ENCODE measurements at regions not wholly inside any gene's neighbourhood (a gene's known extent, or its start where the extent isn't known, plus 50 kb on each side); places are given as distances from the start of the nearest gene placed in this dataset.

DNA sequence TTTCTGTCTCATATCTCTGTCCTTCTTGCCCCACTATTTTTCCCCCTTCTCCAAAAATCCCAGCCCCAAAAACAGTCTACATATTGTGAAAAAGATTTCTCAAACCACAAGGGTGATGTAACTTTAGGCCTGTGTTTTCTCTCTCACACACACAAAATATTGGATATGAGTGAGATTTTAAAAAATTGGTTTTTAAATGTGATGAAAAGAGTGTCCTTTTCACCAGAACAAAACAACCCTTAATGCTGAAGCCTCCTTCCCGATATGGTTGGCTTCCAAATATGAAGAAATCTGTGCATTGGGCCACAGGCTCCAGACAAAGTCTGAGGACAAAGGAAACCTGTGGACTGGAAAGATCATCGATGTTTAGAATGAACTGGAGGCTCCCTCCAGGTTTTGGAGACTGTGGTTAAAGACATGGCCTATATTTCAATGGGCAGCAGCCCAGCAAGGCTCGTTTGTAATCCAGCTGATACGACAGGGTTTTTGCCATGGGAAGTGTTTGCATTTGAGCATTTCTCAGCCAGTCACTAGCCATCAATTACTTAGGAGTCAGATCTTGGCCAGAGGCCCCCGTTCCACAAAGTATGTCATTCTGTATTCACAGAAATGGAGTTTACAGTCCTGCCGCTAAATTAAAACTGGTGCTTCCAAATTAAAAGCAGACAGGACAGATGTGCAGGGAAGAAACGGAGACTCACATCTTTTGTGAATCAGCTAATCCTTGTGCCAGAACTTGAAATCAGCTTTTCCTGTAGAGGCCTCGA lies 546.3 kb downstream of the EBF1 start:
- Mint-ChIP-seq H3K27me3 (ENCODE audit: low read depth in 3 of 3) (peaks cover 0 to 2% (median 1%) of the 10 kb centered on the region in 3 donors), H3K9me3 (peaks cover 0 to 11% (median 2%) of the 10 kb centered on the region in 7 donors), H3K4me1 (peaks cover 6% of the 10 kb centered on the region), H3K36me3 (no peaks in the 10 kb centered on the region), H3K4me3 (no peak overlapping the region), H3K27ac (no peak overlapping the region)
- 88% methylated on average over 4 of the region's 8 CpGs for WGBS (ENCODE audit: insufficient coverage)
- no peaks in the 10 kb centered on the region for H3K9me3 ChIP-seq (replicated peaks in 1 of 2; ENCODE audit: control insufficient read depth in 1 of 2, insufficient read depth in 1 of 2, low read length in 2 of 2)
- no peaks in the 10 kb centered on the region for H3K27me3 ChIP-seq (ENCODE audit: control insufficient read depth in 2 of 2, insufficient read depth in 2 of 2, low read length in 2 of 2)
- H3K36me3 ChIP-seq (replicated peaks in 1 of 2; ENCODE audit: control insufficient read depth in 1 of 2, insufficient read depth in 2 of 2, low read length in 2 of 2) = no peaks in the 10 kb centered on the region
- TF ChIP-seq, protein P1, sequence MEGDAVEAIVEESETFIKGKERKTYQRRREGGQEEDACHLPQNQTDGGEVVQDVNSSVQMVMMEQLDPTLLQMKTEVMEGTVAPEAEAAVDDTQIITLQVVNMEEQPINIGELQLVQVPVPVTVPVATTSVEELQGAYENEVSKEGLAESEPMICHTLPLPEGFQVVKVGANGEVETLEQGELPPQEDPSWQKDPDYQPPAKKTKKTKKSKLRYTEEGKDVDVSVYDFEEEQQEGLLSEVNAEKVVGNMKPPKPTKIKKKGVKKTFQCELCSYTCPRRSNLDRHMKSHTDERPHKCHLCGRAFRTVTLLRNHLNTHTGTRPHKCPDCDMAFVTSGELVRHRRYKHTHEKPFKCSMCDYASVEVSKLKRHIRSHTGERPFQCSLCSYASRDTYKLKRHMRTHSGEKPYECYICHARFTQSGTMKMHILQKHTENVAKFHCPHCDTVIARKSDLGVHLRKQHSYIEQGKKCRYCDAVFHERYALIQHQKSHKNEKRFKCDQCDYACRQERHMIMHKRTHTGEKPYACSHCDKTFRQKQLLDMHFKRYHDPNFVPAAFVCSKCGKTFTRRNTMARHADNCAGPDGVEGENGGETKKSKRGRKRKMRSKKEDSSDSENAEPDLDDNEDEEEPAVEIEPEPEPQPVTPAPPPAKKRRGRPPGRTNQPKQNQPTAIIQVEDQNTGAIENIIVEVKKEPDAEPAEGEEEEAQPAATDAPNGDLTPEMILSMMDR (IDR thresholded peaks at IDR 0.05) = no peak
- no peak overlapping the region for H3K9ac ChIP-seq (ENCODE audit: insufficient read depth, low read length, poor library complexity, severe bottlenecking)
- H3K4me2 ChIP-seq (replicated peaks; ENCODE audit: extremely low read depth, low read length, poor library complexity, severe bottlenecking) = no peak overlapping the region
- no peaks in the 10 kb centered on the region for H4K20me1 ChIP-seq (ENCODE audit: insufficient read depth, low read length)
- H2AFZ ChIP-seq (ENCODE audit: insufficient read depth, low read depth, low read length, poor library complexity, severe bottlenecking) = no peak overlapping the region
- intact Hi-C loops (cut with micrococcal nuclease) = no loop called here
- H3K27ac ChIP-seq (ENCODE audit: low read depth in 1 of 2, low read length in 2 of 2) = no peak overlapping the region
- H3K4me3 ChIP-seq (replicated peaks in 1 of 3; ENCODE audit: low read depth in 2 of 3, low read length in 3 of 3) = no peak overlapping the region
- no peaks in the 10 kb centered on the region for H3K4me1 ChIP-seq (ENCODE audit: control insufficient read depth in 1 of 2, insufficient read depth in 2 of 2, low read length in 2 of 2)
- DNase-seq = no peak
- no peaks in the 10 kb centered on the region for H3K79me2 ChIP-seq (ENCODE audit: insufficient read depth, low read length)

GRCh38 chr5:158552241-158552640 lies 547.5 kb downstream of the EBF1 start:
- no peak overlapping the region for H2AFZ ChIP-seq (ENCODE audit: insufficient read depth, low read depth, low read length, poor library complexity, severe bottlenecking)

More at GRCh38 chr5:158552241-158552640, 547.5 kb downstream of the EBF1 start:
- H3K4me1 ChIP-seq (ENCODE audit: control insufficient read depth in 1 of 2, insufficient read depth in 2 of 2, low read length in 2 of 2) = no peaks in the 10 kb centered on the region
- H3K36me3 ChIP-seq (replicated peaks in 1 of 2; ENCODE audit: control insufficient read depth in 1 of 2, insufficient read depth in 2 of 2, low read length in 2 of 2) = no peaks in the 10 kb centered on the region
- no peak for DNase-seq
- no peak overlapping the region for H3K9ac ChIP-seq (ENCODE audit: insufficient read depth, low read length, poor library complexity, severe bottlenecking)
- TF ChIP-seq, protein P1 (IDR thresholded peaks at IDR 0.05) = no peak
- Mint-ChIP-seq H3K27ac (no peak overlapping the region), H3K4me3 (no peak overlapping the region), H3K27me3 (ENCODE audit: low read depth in 3 of 3) (peaks cover 0 to 1% (median 0%) of the 10 kb centered on the region in 3 donors), H3K9me3 (peaks cover 2 to 21% (median 4%) of the 10 kb centered on the region in 7 donors), H3K36me3 (no peaks in the 10 kb centered on the region), H3K4me1 (peaks cover 6% of the 10 kb centered on the region)
- 77% methylated on average over 2 of the region's 4 CpGs for WGBS (ENCODE audit: insufficient coverage)
- no peaks in the 10 kb centered on the region for H3K9me3 ChIP-seq (replicated peaks in 1 of 2; ENCODE audit: control insufficient read depth in 1 of 2, insufficient read depth in 1 of 2, low read length in 2 of 2)
- H3K4me2 ChIP-seq (replicated peaks; ENCODE audit: extremely low read depth, low read length, poor library complexity, severe bottlenecking) = no peak overlapping the region
- H4K20me1 ChIP-seq (ENCODE audit: insufficient read depth, low read length) = no peaks in the 10 kb centered on the region
- H3K27ac ChIP-seq (ENCODE audit: low read depth in 1 of 2, low read length in 2 of 2) = no peak overlapping the region
- no peak overlapping the region for H3K4me3 ChIP-seq (replicated peaks in 1 of 3; ENCODE audit: low read depth in 2 of 3, low read length in 3 of 3)
- no peaks in the 10 kb centered on the region for H3K79me2 ChIP-seq (ENCODE audit: insufficient read depth, low read length)
- intact Hi-C loops (cut with micrococcal nuclease) = no loop called here
- H3K27me3 ChIP-seq (ENCODE audit: control insufficient read depth in 2 of 2, insufficient read depth in 2 of 2, low read length in 2 of 2) = no peaks in the 10 kb centered on the region
